HG02981 (cell line): ENCODE measurements at regions not wholly inside any gene's neighbourhood (a gene's known extent, or its start where the extent isn't known, plus 50 kb on each side); places are given as distances from the start of the nearest gene placed in this dataset.
"Not testable (repeated sequence)": the region's sequence is repeated elsewhere in the genome, so short reads cannot be mapped to it uniquely, and the experiment has no call there.

ENCODE experiments used
- ATAC-seq: cut with Tn5 transposase; IDR thresholded peaks from one replicate; pipeline ENCODE4 v1.9.1; 2021; ENCODE audit warnings: mild to moderate bottlenecking, moderate library complexity; ENCODE audit not compliant: unreplicated experiment

DNA sequence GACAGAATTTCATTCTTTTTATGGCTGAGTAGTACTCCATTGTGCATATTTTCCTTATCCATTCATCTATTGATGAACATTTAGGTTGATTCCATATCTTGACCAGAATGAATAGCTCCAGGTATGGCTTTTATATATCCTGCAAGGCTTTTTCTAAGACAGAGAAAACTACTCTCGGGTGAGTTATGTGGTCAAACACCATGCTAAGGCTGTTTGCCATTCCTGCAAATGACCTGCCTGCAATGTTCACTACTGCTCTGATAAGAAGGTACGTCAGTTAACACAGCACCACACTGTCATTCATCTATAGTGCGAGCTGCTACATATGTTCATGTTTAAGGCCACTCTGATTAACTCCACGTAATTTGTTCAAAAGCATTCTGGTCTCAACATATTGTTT, 256.8 kb upstream of the RGMB start:
- ATAC-seq: no peak

DNA sequence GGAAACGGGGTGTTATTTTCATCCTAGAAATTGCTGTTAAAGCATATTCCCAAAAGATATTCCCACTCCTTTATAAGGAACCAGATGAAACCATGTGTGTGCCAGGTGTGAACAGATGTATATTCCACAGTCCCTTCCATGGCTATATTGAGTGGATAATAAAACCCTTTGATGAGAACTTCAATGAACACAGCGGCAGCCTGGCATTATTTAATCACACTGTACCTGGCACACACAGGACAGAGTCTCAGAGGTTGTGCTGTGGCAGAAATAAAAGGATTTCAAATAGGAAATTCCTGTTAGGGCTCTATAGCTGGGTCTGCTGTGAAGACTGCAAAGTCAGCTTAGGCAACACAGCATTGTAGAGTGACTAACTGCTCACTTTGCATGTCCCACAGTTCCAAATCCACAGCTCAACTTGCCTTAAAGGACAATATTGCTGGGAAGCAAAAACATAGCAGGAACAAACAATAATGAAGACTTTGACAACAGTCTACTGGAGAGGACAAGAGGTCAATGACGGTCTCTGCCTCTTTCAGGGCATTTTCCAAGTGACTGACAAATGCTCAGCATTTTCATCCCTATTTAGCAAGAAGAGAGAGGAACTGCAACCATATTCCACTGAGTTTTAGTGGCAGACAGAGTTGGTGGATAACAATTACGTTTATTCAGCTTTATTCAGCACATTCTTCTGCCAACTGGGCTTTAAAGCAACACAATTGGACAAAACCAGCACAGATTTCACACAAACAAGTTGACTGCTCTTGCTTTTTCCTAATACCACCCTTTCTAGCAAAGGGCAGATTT, 255.7 kb upstream of the RGMB start:
- ATAC-seq: no peak

DNA sequence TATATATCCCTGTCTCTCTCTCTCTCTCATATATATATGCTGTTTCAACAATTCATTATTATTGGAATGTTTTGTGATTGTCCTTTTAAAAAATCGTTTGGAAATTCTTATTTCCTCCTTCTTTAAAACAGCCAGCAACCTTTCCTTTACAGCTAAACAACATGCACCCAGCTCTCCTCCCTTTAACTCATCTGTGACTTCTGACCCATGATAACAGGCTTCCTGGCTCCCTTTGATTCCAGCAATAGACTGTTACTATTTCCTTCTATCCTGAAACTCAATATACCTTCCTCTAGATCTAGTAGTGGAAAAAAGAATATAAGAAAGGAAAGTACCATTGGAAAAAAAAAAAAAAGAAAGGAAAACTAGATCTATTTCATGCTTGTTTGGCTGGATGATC, 254.7 kb upstream of the RGMB start:
- no peak for ATAC-seq

DNA sequence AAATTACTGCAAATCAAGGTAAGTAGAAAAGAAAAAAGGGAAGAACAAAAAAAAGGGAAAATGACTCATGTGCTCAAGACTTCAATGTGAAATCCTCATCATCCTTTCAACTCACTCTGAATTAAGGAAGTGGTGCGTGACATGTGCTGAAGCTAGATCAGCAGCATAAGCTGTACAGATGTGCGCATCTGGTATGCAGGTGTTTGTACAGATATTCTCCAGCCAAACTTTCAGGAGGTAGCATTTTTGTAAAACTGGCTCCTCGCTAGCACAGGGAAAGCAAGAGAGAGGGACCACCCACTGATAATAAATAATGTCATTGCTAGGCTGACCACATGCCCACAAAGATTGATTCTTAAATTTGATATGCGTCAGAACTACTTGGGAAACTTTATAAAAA, 253.9 kb upstream of the RGMB start:
- no peak for ATAC-seq

DNA sequence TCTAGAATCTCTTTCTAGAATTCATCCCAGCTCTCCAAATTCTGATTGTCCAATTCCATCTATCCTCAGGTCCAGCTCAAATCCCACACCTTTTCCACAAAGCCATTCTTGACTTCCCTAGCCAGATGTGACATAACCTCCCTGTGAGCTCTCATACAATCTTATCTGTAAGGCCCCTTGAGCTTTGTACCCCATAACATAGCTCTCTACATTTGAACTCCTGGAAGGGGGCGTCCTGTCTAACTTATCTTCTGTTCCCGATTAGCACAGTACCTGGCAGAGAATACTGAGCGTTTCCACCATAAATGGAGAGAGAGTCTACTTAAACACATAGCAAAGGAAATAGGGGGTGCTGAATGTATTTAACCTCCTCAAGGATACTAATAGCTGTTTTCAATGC, 251.6 kb upstream of the RGMB start:
- no peak for ATAC-seq

DNA sequence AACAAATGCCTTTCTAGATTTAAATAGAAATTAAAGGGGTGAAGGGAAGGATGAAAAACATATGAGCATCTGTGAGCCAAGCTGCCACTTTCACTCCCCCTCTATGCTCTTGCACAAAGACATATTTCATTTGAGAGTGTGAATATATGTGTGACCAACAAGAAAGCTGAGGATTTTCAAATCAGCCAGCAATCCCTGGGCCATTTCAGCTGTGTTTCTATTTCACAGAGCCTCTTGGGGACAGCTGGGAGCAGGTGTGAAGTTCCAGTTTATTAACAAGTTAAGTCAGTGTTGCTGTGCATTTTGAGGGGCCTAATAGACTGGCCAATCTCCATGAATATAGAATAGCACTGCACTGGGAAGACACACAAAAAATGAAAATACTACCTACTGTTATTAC, 248.7 kb upstream of the RGMB start:
- ATAC-seq: no peak

DNA sequence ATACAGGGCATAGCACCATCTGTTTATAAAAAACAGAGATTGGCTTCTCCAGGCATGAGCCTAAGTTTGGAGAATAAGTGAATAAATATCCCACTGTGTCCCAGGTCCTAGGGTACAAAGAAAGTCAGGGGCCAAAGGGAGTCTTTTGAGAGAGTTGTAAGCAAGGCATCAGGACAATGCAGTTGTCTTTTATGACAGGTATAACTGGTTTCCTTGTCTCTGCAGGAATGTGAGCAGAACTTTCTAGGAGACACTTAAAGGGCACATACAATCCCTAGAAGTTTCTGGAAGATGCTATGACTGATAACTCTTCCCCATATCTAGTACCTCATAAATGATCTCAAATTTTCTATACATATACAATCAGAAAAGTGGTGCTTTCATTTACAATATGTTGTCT, 245.6 kb upstream of the RGMB start:
- no peak for ATAC-seq

DNA sequence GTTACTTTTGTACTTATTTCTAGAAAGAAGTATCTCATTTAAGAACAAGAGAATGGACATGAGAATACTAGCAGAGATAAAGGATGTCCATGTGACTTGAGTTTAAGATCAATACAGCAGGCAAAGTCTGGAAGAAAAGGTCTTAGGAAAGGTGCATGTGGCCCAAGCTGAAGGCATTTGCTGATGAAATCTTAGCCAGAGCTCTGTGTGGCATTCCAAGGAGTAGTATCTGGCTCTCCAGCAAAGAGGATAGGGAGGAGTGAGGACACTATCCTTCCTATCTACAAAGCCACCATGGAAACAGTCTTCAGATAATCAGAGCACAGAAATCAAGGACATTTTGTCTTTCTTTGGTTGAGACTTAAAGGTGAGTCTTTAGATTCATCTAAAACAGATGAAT, 244.1 kb upstream of the RGMB start:
- no peak for ATAC-seq

DNA sequence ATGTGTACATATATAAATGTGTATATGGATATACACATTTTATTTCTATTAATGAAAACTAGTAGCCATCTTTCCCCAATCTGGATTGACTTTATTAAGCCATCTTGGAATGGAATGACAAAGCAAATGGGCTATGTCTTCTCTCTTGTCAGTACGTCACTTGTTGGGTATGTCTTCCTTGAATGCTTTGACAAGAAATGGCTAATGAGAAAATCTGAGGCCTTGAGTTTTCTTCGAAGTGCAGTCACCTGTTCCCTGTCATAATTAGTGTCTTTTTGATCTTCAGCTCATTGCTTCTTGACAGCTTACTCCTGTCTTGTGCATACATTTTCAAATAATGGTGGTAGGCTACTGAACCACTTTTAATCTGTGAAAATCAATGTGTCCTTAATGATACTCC, 243.2 kb upstream of the RGMB start:
- ATAC-seq: no peak

DNA sequence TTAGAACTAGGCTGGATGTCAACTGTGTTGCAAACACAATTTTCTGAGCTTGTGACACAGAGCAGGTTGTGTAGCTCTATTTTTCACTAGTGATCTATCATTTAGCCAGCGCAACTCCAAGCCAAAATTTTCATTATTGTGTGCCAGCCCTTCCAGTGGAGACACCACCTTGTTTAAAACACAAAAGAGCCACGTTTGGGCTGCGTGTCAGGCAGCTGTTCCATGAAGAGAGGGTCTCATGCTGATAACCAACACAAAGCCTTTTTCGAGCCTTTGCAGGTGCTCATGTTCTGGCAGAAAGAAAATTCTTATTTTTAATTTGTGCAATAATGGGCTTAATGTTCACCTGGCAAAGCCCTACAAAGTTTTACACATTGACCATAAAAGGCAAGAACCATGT, 237.6 kb upstream of the RGMB start:
- no peak for ATAC-seq

DNA sequence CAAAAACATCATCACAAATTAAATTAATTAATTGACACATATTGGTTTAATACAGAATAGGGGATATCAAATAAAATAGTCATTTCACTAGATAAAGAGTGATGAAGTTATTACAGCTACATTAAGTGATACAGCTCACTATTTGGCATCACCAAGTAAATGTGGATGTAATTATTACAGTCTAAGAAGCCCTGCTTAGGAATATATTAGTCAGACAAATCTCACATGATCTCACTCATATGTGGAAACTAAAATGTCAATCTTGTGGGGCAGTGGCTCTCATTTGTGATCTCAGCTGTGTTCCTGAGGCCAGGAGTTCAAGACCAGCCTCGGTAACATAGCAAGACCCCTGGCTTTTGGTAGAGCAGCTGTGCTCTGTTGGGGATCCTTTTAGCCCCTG, 233.4 kb upstream of the RGMB start:
- ATAC-seq: no peak

DNA sequence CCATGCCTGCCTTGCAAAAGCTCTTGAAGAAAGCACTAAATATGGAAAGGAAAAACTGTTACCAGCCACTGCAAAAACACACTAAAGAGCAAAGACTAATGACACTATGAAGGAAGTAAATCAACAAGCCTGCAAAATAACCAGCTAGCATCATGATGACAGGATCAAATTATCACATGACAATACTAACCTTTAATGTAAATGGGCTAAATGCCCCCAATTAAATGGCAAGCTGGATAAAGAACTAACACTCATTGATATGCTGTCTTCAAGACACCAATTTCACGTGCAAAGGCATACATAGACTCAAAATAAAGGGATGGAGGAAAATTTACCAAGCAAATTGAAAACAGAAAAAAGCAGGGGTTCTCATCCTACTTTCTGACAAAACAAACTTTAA, 231.8 kb upstream of the RGMB start:
- no peak for ATAC-seq

DNA sequence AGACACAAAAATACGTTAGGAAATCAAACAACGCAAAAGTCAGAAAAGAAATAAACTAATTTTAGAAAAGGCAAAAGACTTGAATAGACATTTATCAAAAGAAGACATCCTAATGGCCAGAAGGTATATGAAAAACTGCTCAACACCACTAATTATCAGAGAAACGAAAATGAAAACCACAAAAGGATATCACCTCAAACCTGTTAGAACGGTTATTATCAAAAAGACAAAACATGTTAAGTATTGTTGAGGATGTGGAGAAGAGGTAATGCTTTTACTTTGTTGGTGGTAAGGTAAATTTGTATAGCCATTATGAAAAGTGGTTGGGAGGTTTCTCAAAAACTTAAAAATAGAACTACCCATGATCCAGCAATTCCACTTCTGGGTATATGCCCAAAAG, 230.0 kb upstream of the RGMB start:
- no peak for ATAC-seq

DNA sequence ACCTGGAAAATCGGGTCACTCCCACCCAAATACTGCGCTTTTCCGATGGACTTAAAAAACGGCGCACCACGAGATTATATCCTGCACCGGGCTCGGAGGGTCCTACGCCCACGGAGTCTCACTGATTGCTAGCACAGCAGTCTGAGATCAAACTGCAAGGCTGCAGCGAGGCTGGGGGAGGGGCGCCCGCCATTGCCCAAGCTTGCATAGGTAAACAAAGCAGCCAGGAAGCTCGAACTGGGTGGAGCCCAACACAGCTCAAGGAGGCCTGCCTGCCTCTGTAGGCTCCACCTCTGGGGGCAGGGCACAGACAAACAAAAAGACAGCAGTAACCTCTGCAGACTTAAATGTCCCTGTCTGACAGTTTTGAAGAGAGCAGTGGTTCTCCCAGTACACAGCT, 226.5 kb upstream of the RGMB start:
- ATAC-seq: not testable (repeated sequence)

DNA sequence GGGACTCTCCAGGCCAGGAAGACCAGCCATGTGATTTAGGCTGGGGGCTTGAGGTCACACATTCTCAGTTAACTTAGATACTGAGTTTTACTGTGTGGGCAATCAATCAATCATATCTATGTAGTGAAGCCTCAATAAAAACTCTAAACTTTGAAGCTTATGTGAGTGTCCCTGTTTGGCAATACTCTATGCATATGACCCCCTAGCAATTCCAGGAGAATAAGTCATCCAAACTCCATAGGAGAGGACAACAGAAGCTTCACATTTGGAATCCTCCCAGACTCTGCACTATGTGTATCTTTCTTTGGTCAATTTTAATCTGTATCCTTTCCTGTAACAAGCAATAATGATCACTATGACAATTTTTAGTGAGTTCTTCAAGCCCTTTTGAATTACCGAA, 216.8 kb upstream of the RGMB start:
- ATAC-seq: no peak

DNA sequence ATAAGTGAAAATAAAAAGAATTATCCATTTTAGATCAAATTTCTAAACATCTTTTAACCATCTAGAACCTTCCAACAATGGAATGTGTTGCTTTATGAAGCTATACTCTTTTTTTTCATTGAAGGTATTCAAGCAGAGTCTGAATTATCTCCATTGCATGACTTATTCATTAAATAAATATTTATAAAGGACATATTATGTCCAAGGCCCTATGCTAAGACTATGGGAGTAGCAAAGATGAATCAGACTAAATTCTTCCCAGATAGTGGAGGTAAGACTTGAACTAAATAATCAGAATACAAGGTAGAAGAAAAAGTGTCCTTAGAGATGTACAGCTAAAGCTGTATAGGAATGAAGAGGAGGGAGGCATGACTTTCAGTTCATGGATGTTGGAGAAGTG, 215.5 kb upstream of the RGMB start:
- ATAC-seq: no peak

DNA sequence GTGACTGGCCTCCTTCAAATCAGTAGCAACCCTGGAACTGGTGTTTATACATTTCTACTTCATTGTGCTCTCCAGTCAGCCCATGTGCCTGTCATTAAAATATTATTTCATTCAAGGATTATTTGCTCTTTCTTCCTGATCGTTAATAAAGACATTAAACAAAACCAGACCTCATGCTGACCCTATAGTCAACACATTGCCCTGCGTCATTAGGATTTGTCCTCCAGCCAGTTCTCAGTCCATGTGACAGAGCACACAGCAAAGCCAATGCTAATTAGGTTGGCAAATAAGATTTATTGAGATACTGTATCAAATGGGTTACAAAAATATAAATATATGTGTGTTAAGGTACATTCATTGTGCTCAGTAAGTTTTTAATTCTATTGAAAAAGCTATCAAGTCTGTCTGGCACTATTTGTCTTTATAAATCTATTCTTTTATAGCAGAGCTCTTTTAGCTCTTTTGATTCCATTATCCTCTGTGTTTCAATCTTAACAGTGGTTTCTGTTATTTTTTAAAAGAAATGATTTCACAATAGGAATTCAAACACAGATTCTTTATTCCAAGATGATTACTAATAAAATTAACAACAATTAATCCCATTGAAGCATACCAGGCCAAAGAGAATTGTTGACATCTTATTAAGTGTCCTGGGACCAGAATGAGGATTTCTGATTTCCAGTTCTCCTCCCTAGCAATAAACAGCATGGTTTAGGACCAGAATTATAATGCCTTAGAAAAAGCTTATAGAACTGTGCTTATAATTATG, 209.4 kb upstream of the RGMB start:
- no peak for ATAC-seq

DNA sequence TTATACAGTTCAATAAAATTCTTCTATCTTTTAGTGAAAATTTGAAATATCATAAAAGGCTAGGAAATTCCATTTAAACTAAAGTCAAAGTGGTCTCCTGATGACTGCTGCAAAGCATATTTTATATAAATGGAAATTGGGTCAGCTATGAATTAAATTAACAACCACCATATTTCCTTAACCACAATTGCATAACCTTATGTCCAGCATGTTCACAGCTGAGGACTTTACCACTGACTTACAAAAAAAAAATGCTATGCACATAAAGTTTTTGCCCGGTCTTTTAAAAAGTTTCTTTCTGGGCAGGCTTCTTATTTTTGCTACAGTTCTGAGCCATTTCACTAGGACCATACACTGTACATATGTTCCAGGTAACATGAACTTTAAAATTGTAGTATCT, 208.6 kb upstream of the RGMB start:
- no peak for ATAC-seq

DNA sequence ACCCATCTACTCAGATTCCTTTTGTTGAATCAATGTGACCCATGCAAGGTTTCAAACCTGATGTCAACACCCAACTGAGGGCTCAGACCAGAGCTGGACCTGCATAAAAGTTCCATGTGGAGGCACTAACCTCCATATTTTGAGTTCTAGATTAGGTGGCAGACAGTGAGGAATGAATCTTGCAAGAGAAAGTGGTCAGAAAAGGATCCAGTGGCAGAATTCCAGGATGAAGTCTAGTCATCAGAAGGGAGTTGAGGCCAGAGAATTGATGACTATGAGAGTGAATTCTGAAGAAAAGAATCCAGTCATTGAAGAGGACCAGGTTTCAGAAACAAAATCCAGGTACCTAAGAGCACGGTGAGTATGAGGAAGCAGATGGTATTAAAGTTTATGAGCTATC, 205.1 kb upstream of the RGMB start:
- ATAC-seq: no peak

DNA sequence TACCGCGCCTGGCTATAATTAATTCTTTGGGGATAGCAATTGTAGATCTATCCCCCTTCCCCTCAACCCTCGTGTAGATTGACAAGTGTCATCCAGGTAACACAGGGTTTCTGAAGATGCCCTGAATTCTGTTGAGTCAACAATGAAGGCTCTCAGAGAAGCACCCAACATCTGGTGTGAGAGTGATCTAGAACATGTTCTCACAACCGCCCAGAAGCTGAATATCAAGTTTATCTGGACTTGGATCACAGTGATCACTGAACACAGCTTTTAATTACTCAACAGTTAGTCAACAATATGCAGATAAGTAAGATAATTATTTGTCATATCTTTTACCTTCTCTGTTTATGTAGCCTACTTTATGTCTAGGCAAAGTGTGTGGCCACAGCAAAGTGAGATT, 204.2 kb upstream of the RGMB start:
- ATAC-seq: no peak

DNA sequence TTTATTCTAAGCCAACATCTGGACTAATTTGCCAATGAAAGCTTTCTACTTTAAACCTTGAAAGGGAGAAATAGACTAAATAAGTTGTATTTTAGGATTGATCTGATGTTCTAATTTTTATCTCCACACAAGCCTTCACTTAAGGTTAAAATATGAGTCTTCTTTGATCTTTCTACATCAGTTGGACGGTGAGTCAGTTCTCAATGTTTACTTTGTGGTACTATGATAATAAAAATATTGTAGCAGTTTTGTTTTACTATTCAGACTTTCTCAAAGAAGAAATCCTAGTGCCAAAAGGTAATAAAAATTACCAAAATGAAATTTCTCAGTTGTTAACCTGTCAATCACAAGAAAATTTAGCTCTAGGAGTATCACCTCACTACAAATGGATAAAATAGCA, 203.5 kb upstream of the RGMB start:
- no peak for ATAC-seq

DNA sequence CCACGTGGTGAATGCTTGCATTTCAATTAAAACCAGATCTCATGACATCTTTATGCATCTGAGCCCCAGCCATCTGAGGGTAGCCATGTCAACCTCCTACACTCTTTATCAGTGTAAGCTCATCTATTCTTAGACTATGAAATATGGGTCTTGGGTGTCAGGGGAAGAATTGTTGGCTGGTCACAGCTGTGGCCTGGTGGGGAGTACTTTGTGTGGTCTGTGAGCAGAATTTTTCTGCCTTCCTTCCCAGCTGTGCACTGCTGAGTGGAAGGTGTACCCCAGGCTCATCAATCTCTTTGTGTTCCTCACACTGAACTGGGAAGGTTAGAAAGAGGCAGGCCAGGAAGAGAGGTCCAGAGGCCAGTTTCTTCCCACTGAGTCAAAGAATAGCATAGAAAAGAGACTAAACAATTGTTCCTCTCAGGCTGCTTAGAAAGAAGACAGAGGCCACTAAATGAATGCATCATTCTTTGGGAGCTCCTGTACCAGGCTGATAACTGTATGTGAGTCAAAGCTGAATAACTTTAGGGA, 202.7 kb upstream of the RGMB start:
- ATAC-seq: no peak
